MM.1S (cell line): ENCODE measurements at regions not wholly inside any gene's neighbourhood (a gene's known extent, or its start where the extent isn't known, plus 50 kb on each side); places are given as distances from the start of the nearest gene placed in this dataset.

Source experiments
- EZH2phosphoT487 ChIP-seq: fragments of 300-600 bp; sonication (generic); IDR thresholded peaks from 2 replicates; pipeline ENCODE4 v1.6.1; 2018; ENCODE audit warnings: antibody characterized with exemption, low read length
- TF ChIP-seq, protein P1 (sequence below): fragments of 300-600 bp; sonication (generic); IDR thresholded peaks from 2 replicates; pipeline ENCODE4 v1.5.1; 2016; ENCODE audit warnings: antibody characterized with exemption, low read length, mixed read lengths

- TF ChIP-seq, protein P1, sequence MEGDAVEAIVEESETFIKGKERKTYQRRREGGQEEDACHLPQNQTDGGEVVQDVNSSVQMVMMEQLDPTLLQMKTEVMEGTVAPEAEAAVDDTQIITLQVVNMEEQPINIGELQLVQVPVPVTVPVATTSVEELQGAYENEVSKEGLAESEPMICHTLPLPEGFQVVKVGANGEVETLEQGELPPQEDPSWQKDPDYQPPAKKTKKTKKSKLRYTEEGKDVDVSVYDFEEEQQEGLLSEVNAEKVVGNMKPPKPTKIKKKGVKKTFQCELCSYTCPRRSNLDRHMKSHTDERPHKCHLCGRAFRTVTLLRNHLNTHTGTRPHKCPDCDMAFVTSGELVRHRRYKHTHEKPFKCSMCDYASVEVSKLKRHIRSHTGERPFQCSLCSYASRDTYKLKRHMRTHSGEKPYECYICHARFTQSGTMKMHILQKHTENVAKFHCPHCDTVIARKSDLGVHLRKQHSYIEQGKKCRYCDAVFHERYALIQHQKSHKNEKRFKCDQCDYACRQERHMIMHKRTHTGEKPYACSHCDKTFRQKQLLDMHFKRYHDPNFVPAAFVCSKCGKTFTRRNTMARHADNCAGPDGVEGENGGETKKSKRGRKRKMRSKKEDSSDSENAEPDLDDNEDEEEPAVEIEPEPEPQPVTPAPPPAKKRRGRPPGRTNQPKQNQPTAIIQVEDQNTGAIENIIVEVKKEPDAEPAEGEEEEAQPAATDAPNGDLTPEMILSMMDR: no peak
- TF ChIP-seq EZH2phosphoT487: no peak
These were observed 119.0 kb downstream of the JRKL start for GRCh38 chr11:96508861-96509260.
